SHP77 (cell line): ENCODE measurements at regions not wholly inside any gene's neighbourhood (a gene's known extent, or its start where the extent isn't known, plus 50 kb on each side); places are given as distances from the start of the nearest gene placed in this dataset.

ENCODE experiments used
- DNase-seq, 2 experiments: peaks; one replicate each; lab custom pipeline; 2025; lab: John Stamatoyannopoulos, UW

GRCh38 chr12:98213556-98213955 is 301.8 kb upstream of the TMPO start:
- DNase-seq, result no peak

DNA sequence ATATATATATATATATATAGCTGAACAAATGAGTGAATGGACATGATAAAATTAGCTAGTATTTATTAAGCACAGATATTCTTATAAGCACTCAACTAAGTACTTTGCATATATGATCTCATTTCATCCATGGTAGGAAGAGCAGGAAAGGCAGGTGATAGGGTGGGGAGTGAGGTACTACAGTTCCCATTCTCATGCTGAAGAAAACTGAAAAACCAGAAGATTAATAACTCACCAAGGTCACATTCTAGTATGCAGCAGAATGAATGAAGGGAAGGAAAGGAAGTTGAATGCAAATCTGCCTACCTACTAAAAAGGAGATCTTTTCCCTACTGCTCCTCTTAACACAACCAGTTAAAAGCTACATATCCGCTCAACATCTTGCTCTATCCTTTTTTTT is 298.1 kb upstream of the TMPO start:
- no peak for DNase-seq

DNA sequence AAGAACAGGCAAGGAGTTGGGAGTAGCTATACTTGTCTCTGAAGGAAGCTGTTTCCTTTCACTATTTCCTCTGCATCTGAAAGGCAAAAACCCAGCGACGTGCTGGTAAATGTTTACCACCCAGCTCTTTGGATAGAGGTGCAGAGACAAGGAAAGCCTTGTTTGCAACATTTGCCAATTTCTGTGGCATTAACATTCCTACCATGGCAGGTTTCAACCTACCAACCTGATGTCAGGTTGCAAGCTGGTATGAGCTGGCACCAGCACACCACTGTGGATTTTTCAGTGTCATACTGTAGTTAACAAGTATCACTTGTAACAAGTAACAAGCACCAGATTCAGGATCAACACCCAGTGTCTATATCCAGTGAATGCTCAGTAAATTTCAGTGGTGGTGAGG is 294.8 kb upstream of the TMPO start:
- DNase-seq, result no peak

DNA sequence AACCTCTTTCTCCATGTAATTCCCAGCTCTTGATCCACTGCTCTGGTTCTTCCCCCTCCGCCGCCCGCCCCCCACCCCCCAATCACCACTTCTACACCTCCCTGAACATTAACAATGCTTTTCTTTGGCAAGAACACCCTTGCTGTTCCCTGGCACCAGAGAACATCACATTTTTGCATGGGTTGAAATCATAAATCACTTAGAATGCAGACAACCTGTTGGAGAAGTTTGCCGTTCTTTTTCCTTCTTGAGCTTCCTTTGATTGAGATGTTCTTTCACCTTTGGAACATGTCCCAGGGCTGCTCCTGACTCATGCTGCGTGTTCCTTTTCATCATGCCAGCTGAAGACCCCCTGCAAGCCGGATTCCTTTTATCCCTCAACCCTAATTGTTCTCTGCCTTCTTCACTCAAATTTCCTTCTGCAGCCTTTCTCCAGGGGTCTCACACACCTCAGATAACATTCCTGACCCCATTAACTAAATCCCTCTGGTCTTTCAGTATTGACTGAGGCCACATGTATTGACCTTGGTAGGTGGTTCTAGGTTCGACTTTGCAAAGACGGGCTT is 294.1 kb upstream of the TMPO start:
- no peak for DNase-seq

DNA sequence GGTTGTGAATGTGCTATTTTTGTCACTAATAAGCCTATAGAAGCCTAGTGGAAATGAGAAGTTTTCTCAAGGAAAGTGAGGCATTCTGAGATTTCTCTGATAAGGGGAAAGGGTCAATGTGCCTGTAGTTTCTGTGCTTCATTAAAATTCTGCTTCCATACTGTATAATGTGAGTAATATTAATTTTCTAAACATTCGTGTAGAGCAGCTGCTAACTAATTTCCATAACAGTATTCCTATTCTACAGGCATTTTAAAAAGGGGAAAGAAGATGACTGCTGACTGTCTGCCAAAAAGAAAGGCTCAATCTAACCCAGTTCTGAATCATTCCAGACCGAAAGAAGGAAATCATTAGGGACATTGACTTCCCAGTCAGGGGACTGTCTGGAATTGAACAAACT is 293.3 kb upstream of the TMPO start:
- DNase-seq, result no peak

GRCh38 chr12:98224584-98225221 is 290.7 kb upstream of the TMPO start:
- DNase-seq, result no peak

DNA sequence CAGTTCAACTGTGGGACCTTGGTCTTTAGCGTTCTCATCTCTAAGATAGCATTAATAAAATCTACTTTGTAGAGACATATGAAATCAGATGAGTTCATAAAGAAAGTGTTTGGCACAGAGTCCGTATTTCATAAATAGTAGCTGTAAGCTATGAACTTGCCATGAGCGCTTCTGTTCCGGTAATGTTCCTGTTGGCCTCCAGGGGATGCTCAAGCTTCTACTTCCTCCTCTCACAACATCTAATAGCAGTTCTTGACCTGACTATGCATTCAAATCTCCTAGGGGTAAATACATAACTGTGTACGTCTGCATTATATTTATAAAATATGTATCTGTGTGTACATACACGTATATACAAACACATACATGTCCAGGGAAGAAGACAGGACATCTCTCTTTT is 288.2 kb upstream of the TMPO start:
- DNase-seq, result no peak

- no peak for DNase-seq
Measured at GRCh38 chr12:98228683-98229539, 286.5 kb upstream of the TMPO start.

DNA sequence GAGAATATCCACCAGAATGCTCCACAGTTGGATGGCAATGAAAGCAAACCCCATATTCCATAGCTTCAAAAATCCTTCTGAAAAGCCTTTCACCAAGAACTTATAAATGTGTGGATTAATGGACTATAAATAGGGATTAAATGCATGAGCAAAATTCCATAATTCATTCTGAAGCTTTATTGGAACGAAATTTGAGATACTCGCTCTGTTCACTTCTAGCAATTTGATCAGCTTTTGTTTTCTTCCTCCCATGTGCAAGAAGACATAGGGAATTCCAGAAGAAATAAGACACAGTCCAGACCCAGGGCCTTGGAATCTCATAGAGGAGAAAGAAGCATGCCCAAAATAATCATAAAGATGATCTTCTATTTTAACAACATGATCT is 285.9 kb upstream of the TMPO start:
- no peak for DNase-seq

DNA sequence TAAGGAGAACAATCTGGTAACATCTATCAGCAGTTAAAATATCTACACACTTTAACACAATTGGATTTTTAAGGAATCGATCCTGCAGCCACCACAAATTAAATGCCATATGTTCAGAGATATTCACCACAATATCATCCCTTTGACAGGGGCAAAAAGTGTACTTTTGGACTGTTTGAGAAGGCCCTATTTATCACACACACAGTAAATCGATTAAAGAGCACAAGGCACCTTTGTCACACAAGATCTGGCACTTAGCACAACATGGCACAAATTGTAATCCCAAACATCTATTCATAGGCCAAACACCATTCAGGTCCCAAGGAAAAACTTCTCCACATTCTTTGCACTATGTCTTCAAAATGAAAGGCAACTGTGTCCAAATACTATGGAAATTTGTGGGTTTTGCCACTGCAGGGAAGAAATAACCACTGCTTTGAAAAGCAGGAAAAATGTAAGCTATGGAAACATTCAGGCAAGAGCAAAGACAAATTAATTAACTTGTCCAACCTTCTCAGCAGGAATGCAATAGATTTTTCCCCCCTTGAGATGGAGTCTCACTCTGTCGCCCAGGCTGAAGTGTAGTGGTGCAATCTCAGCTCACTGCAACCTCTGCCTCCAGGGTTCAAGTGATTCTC is 282.5 kb upstream of the TMPO start:
- no peak for DNase-seq

- no peak for DNase-seq
Measured at GRCh38 chr12:98235301-98235700, 280.1 kb upstream of the TMPO start.

GRCh38 chr12:98238515-98239130 is 276.8 kb upstream of the TMPO start:
- DNase-seq, result no peak

GRCh38 chr12:98243190-98243589 is 272.2 kb upstream of the TMPO start:
- DNase-seq, result no peak

GRCh38 chr12:98244136-98244535 is 271.3 kb upstream of the TMPO start:
- DNase-seq, result no peak

DNA sequence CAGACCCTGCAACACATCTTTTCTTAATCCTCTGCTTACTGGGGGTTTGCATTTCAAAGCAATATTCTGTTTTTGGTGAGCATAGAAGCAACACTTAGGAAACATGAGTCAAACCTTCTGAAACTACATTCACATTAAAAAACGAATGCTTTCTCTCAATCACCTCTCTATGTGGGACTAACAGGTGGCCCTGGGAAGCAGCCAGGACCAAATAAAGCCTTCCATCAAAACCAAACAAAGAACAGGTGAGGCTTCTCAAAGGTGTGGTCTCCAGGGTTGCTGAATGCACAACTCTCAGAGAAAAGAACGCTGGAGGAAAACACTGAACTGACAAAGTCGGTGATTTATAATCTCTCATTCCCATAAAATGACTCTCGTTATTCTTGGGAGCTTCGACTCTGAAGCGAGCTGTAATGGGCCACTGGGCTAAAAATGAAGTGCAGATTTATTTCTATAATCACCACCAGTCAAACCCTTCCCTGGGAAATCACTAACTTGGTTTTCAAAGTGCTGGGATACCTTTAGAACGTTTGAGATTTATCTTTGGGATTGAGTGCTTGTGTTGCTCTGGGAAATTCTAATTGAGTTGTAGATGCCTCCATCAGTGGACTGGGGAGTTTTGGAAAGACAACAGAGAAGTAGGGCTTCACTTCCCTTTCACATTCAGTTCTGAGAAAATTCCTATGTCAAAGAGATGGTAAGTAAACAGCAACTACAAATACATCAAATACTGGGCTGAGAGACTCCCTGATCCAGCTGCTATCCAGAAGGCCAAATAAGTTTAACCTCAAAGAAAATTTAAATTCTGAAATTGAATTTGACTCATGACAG is 262.0 kb upstream of the TMPO start:
- no peak for DNase-seq

GRCh38 chr12:98256830-98257229 is 258.6 kb upstream of the TMPO start:
- no peak for DNase-seq

GRCh38 chr12:98259693-98260092 is 255.7 kb upstream of the TMPO start:
- DNase-seq, result no peak

DNA sequence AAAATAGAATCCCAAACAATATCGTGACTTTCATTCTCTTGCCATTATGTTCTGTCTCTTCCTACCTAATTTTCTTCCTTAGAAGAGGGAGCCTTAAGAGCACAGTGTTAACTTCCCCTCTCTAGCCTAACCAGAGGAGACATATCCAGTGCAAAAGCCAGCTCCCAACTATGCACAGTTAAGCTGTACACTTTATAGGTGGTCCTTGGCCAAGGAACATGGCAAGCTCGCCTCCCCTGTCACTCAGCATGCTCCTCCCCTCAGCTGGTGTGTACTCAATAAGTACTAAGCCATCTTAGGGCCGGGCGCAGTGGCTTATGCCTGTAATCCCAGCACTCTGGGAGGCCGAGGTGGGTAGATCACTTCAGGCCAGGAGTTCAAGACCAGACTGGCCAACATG is 255.1 kb upstream of the TMPO start:
- DNase-seq, result no peak

- no peak for DNase-seq
Measured at GRCh38 chr12:98262902-98263301, 252.5 kb upstream of the TMPO start.

DNA sequence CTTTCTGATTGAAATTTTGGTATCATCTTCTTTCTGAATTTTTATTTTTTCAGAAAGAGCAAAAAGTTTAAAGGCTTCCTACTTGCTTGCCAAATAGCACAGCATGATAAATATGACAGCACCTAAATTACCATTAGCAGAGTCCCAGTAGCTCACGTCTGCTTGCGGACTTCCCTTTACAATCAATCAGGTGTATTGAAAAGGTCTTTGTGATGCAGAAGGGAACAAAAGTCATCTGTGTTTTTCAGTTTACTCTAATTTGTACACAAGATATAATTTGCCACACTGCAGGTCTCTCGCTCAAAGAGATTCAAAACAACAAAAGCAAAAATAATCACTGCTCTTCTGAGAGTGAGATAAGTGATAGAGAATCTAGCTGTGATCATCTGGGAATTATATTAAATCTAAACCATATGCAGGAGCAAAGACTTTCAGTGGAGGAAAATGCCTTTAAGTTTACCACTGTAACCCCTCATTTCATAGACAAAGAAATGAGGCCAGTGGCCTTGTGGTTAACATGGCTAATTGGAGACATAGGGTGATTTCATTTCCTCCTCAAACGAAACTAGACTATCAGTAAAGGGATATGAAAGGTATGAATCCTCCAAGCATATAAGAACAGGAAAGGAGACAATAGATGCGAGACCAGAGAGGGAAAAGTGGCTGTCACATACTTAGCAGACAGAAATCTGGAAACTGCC is 240.8 kb upstream of the TMPO start:
- no peak for DNase-seq

- no peak for DNase-seq
Measured at GRCh38 chr12:98275131-98275475, 240.3 kb upstream of the TMPO start.
